GM12873 (cell line): ENCODE measurements at regions not wholly inside any gene's neighbourhood (a gene's known extent, or its start where the extent isn't known, plus 50 kb on each side); places are given as distances from the start of the nearest gene placed in this dataset.

Experiments used
- TF ChIP-seq, protein P1 (sequence below): IDR thresholded peaks from 2 replicates; pipeline ENCODE4 v1.5.1; 2012; ENCODE audit warnings: low read depth, mild to moderate bottlenecking, moderate library complexity, low read length, control low read depth; ENCODE audit not compliant: insufficient read depth; ENCODE audit errors: missing control alignments

DNA sequence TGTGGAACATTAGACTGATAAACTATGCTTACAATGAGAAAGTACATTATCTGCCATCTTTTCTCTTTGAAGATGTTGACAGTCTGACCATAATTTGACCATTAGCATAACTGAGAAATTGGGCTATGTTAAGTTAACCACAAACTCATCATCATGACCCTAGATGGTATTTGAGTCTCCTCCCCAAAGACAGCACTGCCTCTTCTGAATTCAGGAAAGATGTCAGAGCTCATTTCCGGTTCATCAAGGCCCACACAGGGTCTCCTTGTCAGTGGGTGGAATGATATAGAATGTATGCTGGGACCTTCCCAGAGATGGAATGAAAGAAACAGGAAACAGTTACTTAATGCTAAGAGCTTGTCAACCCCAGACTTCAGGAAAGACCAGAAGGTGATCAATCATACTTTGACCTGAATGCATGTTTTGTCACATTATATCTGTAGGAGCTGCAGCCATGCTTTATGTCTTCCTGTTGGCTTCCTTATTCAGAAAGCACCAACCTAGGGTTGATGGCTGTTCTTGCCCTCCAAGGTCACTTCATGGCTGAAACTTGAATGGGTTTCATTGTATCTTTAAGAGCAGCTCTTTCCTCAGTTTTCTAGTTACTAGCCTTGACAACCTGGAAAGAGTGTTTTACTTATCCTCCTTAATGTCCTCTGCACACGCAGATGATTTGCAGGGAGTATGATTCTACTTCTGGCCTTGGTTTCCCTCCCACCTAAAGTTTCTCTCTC is 99.1 kb upstream of the NEUROD1 start:
- TF ChIP-seq, protein P1, sequence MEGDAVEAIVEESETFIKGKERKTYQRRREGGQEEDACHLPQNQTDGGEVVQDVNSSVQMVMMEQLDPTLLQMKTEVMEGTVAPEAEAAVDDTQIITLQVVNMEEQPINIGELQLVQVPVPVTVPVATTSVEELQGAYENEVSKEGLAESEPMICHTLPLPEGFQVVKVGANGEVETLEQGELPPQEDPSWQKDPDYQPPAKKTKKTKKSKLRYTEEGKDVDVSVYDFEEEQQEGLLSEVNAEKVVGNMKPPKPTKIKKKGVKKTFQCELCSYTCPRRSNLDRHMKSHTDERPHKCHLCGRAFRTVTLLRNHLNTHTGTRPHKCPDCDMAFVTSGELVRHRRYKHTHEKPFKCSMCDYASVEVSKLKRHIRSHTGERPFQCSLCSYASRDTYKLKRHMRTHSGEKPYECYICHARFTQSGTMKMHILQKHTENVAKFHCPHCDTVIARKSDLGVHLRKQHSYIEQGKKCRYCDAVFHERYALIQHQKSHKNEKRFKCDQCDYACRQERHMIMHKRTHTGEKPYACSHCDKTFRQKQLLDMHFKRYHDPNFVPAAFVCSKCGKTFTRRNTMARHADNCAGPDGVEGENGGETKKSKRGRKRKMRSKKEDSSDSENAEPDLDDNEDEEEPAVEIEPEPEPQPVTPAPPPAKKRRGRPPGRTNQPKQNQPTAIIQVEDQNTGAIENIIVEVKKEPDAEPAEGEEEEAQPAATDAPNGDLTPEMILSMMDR = no peak

DNA sequence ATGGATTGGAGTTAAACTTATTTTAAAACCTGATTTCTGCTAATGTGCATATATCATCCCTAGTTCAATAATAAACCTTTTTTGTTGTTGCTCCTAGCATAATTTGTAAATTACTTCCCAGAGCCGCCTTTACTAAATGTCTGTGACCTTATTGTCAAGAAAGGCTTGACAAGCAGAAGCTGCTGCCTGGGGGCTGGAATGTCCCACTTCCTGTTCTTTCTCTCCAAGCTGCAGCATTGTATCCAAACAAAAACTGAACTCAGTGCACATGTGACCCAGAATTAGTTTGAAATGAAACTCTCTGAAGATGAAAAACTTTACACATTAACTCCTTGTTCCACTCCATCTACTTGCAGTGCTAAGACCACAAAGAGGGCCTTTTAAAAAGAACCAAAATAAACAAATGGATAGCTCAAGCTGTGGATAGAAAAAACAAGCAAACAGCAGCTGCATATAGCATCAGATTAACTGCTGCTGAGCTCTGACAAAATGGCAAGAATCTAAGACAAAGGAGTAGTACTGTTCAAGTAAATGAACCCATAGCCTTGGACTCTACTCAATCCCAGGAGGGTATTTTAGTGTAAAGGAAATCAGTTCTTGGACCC is 99.8 kb upstream of the NEUROD1 start:
- TF ChIP-seq, protein P1 = no peak

DNA sequence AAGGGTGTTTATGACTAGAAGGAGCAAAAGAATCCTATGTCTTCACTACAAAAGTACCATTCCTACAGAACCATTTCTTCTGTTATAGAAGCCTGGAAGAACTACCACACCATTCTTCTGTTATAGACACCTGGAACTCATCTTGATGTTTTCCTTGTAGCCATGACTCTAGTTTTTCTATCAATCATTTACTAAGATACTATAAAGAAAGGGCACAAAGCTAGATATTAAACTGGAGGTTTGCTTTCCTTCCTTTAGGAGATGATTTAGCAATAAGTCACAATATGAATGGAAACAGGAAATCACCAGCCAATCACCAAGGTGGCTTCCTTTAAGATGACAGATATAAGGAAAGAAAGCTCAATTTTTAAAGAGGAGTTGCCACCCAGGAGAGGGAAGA is 100.3 kb upstream of the NEUROD1 start:
- TF ChIP-seq, protein P1 = no peak

DNA sequence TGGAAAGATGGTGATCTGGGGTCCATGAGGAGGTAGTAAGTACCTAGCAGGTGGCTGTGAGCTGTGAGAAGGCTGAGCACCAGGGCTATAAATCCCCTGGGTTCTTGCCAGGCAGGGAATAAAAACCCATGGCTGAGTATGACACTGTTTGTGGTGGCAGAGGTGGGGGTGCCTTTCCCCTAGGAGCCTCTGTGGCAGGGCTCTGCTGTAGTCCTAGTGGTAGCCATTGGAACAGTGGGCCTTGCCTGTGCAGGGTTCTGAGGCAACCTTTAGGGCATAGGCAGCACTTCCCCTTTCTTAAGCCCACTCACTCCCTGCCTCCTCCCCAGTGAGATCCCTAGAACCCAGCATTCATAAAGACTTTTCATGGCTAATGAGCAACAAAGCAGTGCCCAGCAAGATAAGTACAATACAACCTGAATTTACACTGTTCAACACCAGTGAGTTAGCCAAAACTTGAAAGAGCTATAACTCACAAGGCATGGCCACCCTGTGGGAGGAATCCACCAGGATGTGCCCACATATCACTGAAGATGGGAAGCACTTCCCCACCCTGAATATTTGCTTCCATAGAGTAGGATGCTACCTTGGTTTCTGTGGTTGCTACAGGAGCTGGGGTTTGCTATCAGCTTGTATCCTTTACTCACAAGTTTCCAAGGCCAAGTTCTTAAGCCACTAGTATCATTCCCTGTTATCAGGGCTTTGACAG is 100.9 kb upstream of the NEUROD1 start:
- TF ChIP-seq, protein P1 = peak; percentile 33

DNA sequence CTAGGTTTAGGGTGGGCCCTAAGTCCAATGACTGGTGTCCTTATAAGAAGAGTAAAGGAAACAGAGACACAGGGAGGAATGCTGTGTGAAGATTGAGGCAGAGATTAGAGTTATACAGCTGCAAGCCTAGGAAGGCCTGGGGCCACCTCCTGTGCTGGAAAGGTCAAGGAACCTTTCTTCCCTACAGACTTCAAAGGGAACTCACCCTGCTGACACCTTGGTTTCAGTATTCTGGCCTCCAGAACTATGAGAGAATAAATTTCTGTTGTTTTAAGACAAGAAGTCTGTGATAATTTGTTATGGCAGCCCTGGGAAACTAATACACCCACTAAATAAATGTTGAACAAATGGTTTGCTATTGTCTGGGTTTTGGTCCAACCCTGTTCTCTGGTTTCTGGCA is 102.3 kb upstream of the NEUROD1 start:
- TF ChIP-seq, protein P1 = no peak

DNA sequence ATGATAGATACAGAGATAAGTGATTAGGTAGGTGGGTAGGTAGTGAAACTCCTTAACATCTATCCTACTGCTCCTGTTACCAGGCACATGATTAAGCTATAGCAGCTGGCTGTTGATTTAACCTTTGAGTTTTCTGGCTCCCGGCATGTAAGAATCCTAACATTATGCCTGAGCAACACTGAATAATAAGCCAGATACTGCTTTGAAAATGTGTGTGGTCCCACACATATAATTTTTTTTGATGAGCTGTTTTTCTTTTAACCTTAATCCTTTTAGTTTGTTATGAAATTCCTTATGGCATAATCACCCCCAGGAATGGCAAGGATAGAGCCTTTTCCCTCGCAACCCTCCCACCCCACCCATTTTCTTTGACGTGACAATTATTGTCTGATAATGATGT is 104.2 kb upstream of the NEUROD1 start:
- TF ChIP-seq, protein P1 = no peak

DNA sequence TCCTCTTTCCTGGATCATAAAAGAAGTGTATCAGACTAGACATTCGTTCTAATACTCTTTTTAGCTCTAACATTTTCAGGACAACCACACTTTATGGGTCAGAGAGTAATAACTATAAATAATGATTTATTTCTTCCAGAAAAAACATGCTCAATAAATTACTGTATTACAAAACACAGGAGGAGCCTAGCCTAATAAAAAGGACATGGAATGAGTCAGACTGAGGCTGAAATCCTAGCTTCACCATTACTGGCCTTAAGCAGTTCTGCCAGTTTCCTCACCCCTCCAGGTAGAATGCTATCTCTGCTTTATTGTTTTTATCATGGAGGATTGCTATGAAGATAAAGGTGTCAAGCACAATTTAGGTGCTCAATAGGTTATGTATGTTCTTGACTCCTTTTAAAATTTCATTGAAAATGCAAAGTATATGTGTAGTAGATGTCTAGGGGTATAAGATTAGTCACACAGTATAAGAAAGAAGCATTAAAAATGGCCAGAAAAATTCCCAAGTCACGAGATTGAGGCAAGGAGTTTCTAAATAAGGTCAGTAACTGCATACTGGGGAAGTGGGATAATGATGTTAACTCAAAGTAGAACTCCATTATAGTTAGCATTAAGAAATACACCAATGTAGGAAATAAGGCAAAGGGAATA is 105.5 kb upstream of the NEUROD1 start:
- TF ChIP-seq, protein P1 = no peak
